ENCODE measurements at regions not wholly inside any gene's neighbourhood (a gene's known extent, or its start where the extent isn't known, plus 50 kb on each side); places are given as distances from the start of the nearest gene placed in this dataset.
"Not testable (repeated sequence)": the region's sequence is repeated elsewhere in the genome, so short reads cannot be mapped to it uniquely, and the experiment has no call there.

- no peak for DNase-seq
- CTCF ChIA-PET = no interaction called here
- Mint-ChIP-seq H3K9me3 (no peaks in the 10 kb centered on the region), H3K36me3 (ENCODE audit: low read depth) (no peaks in the 10 kb centered on the region), H3K27ac (no peak overlapping the region), H3K4me1 (peaks cover 7% of the 10 kb centered on the region), H3K27me3 (peaks cover 10% of the 10 kb centered on the region), H3K4me3 (no peak overlapping the region)
- POLR2A ChIA-PET = no interaction called here
Measured at GRCh38 chr6:6091608-6092002, 84.9 kb upstream of the NRN1 start.

GRCh38 chr6:6090861-6091607, 84.3 kb upstream of the NRN1 start:
- no peaks in the 10 kb centered on the region for H3K9me3 Mint-ChIP-seq
- DNase-seq = no peak
- POLR2A ChIA-PET = no interaction called here
- H3K4me1 Mint-ChIP-seq = peaks cover 7% of the 10 kb centered on the region
- H3K27ac Mint-ChIP-seq = no peak overlapping the region
- CTCF ChIA-PET = no interaction called here
- no peak overlapping the region for H3K4me3 Mint-ChIP-seq
- H3K36me3 Mint-ChIP-seq (ENCODE audit: low read depth) = no peaks in the 10 kb centered on the region
- H3K27me3 Mint-ChIP-seq = peaks cover 10% of the 10 kb centered on the region

- no peaks in the 10 kb centered on the region for H3K36me3 Mint-ChIP-seq (ENCODE audit: low read depth)
- peaks cover 7% of the 10 kb centered on the region for H3K27me3 Mint-ChIP-seq
- no peaks in the 10 kb centered on the region for H3K4me1 Mint-ChIP-seq
- ChIA-PET POLR2A (no interaction called here), CTCF (no interaction called here)
- DNase-seq = no peak
- H3K4me3 Mint-ChIP-seq = no peak overlapping the region
- H3K27ac Mint-ChIP-seq = no peak overlapping the region
- no peaks in the 10 kb centered on the region for H3K9me3 Mint-ChIP-seq
Measured at GRCh38 chr6:6085928-6086668, 79.4 kb upstream of the NRN1 start.

GRCh38 chr6:6080975-6081374, 74.2 kb upstream of the NRN1 start:
- no peak overlapping the region for H3K27ac Mint-ChIP-seq
- POLR2A ChIA-PET = no interaction called here

GRCh38 chr6:6074190-6074589, 67.5 kb upstream of the NRN1 start:
- no peak for DNase-seq
- CTCF ChIA-PET = no interaction called here
- Mint-ChIP-seq H3K9me3 (no peaks in the 10 kb centered on the region), H3K27ac (no peak overlapping the region), H3K36me3 (ENCODE audit: low read depth) (no peaks in the 10 kb centered on the region), H3K4me3 (no peak overlapping the region), H3K27me3 (peaks cover 24% of the 10 kb centered on the region), H3K4me1 (no peaks in the 10 kb centered on the region)
- POLR2A ChIA-PET = no interaction called here

More at GRCh38 chr6:6080975-6081374, 74.2 kb upstream of the NRN1 start:
- H3K4me3 Mint-ChIP-seq = no peak overlapping the region
- H3K27me3 Mint-ChIP-seq = peaks cover 19% of the 10 kb centered on the region
- H3K36me3 Mint-ChIP-seq (ENCODE audit: low read depth) = no peaks in the 10 kb centered on the region
- CTCF ChIA-PET = no interaction called here
- H3K4me1 Mint-ChIP-seq = no peaks in the 10 kb centered on the region
- no peaks in the 10 kb centered on the region for H3K9me3 Mint-ChIP-seq
- DNase-seq = no peak

GRCh38 chr6:6068157-6068556, 61.4 kb upstream of the NRN1 start:
- H3K4me1 Mint-ChIP-seq; H3K4me3 Mint-ChIP-seq; H3K27ac Mint-ChIP-seq; H3K9me3 Mint-ChIP-seq; H3K36me3 Mint-ChIP-seq (ENCODE audit: low read depth); CTCF ChIA-PET; POLR2A ChIA-PET; DNase-seq: not testable (repeated sequence)
- H3K27me3 Mint-ChIP-seq = peaks cover 11% of the 10 kb centered on the region

GRCh38 chr6:6058054-6058444, 51.3 kb upstream of the NRN1 start:
- Mint-ChIP-seq H3K36me3 (ENCODE audit: low read depth) (no peaks in the 10 kb centered on the region), H3K9me3 (no peaks in the 10 kb centered on the region), H3K4me1 (no peaks in the 10 kb centered on the region), H3K4me3 (no peak overlapping the region), H3K27me3 (peaks cover 22% of the 10 kb centered on the region), H3K27ac (no peak overlapping the region)
- POLR2A ChIA-PET = no interaction called here
- CTCF ChIA-PET = interaction anchor here (1.2 to 1.5 kb wide), 2 partner anchors 72 to 489 kb away, joined by 4 to 9 read pairs; no protein-coding TSS in a partner anchor
- DNase-seq = no peak

- Mint-ChIP-seq H3K4me3 (no peak overlapping the region), H3K27me3 (peaks cover 22% of the 10 kb centered on the region), H3K4me1 (no peaks in the 10 kb centered on the region), H3K36me3 (ENCODE audit: low read depth) (no peaks in the 10 kb centered on the region), H3K27ac (no peak overlapping the region), H3K9me3 (no peaks in the 10 kb centered on the region)
- no peak for DNase-seq
- POLR2A ChIA-PET = no interaction called here
- CTCF ChIA-PET = interaction anchor here (1.2 to 1.5 kb wide), 2 partner anchors 73 to 490 kb away, joined by 4 to 9 read pairs; no protein-coding TSS in a partner anchor
Measured at GRCh38 chr6:6057442-6058053, 50.8 kb upstream of the NRN1 start.

Data from activated CD4-positive, alpha-beta memory T cell treated with anti-CD3 and anti-CD28 coated beads, Interleukin-2, amount 10 ng/mL, durations not matched to agents 7 days and 5 days (primary cell).